ENCODE measurements at regions not wholly inside any gene's neighbourhood (a gene's known extent, or its start where the extent isn't known, plus 50 kb on each side); places are given as distances from the start of the nearest gene placed in this dataset.

DNA sequence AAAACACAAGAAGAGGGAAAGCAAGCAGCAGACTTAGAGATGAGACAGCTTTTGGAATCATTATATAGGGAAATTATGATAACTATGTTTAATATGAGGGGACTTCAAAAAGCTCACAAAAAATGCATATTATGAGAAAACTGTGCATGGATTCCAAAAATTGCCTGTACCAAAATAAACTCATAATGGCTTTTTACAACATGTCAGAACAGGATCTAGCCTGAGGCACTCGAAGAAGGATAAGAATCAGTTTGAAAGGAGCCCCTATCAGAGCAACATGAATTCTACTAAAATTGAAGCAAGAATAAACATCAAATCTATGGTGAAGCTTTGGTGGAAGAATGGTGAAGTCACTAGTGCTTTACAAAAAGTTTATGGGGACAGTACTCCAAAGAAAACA lies 187.4 kb downstream of the RDH14 start:
- Histone ChIP-seq H3K9ac (replicated peaks in 1 of 4; ENCODE audit: extremely low read depth in 1 of 4, low read depth in 3 of 4, low read length in 3 of 4) (no peak overlapping the region), H2BK15ac (ENCODE audit: low read length) (no peak overlapping the region), H3K23ac (ENCODE audit: insufficient read length) (no peak overlapping the region), H2BK120ac (replicated peaks; ENCODE audit: low read depth, low read length) (no peak overlapping the region), H3K4ac (replicated peaks; ENCODE audit: insufficient read length, low read depth, low read length) (no peak overlapping the region), H3K4me3 (ENCODE audit: extremely low read depth in 1 of 4, insufficient read depth in 2 of 4, low read depth in 3 of 4, low read length in 4 of 4) (no peak overlapping the region), H3K14ac (ENCODE audit: insufficient read length) (no peak overlapping the region), H3K27me3 (replicated peaks in 1 of 4; ENCODE audit: control insufficient read depth in 3 of 4, extremely low read depth in 1 of 4, insufficient read depth in 3 of 4, low read length in 3 of 4) (no peaks in the 10 kb centered on the region), H3K27ac (ENCODE audit: low read depth, low read length) (no peak overlapping the region), H2BK20ac (ENCODE audit: low read length) (no peak overlapping the region), H3K4me2 (ENCODE audit: insufficient read depth in 1 of 2, low read depth in 2 of 2, low read length in 2 of 2) (no peak overlapping the region), H3K4me1 (replicated peaks in 1 of 4; ENCODE audit: control insufficient read depth in 3 of 4, insufficient read depth in 4 of 4, low read length in 3 of 4) (no peaks in the 10 kb centered on the region), H2AFZ (ENCODE audit: low read length) (no peak overlapping the region), H3K36me3 (ENCODE audit: control insufficient read depth in 2 of 4, insufficient read depth in 4 of 4, low read length in 3 of 4) (no peaks in the 10 kb centered on the region), H2BK12ac (ENCODE audit: low read depth, low read length) (no peak overlapping the region), H2BK5ac (ENCODE audit: low read depth, low read length) (no peak overlapping the region), H4K91ac (replicated peaks; ENCODE audit: insufficient read length, low read length) (no peak overlapping the region), H2AK5ac (ENCODE audit: low read depth, low read length) (no peak overlapping the region), H4K5ac (ENCODE audit: insufficient read length, low read depth, low read length) (no peak overlapping the region), H4K8ac (ENCODE audit: extremely low read depth, insufficient read depth, low read length) (no peak overlapping the region), H3K18ac (ENCODE audit: extremely low read depth, low read length) (no peak overlapping the region), H3K23me2 (ENCODE audit: low read depth, low read length) (no peaks in the 10 kb centered on the region), H3K79me2 (ENCODE audit: control insufficient read depth in 1 of 2, insufficient read depth in 2 of 2, low read length in 2 of 2) (no peaks in the 10 kb centered on the region), H4K20me1 (replicated peaks in 1 of 2; ENCODE audit: control insufficient read depth in 1 of 2, insufficient read depth in 2 of 2, low read length in 2 of 2) (no peaks in the 10 kb centered on the region), H3K9me3 (ENCODE audit: insufficient read depth in 2 of 2, low read depth in 1 of 2, low read length in 1 of 2) (no peaks in the 10 kb centered on the region), H3K79me1 (ENCODE audit: low read depth, low read length) (no peaks in the 10 kb centered on the region), H3K56ac (replicated peaks; ENCODE audit: insufficient read length, low read depth, low read length) (no peak overlapping the region)
- FAIRE-seq (no peak), DNase-seq (ENCODE audit: low read depth in 1 of 2, low spot score in 2 of 2) (no peak)
- ChIA-PET CTCF (ENCODE audit: partially characterized antibody) (interaction anchor here (0.6 to 1.6 kb wide), 8 partner anchors 9 to 664 kb away, joined by 3 to 5 read pairs (median 3); no protein-coding TSS in a partner anchor), POLR2A (ENCODE audit: partially characterized antibody) (no interaction called here)
- 83% methylated on average over 1 of the region's 1 CpG; no CpG with 5 or more reads in 1 of the 2 experiments for WGBS, 2 experiments (ENCODE audit: extremely low coverage in 1 of 2, insufficient coverage in 1 of 2, insufficient read length in 1 of 2, insufficient replicate concordance in 2 of 2, low coverage in 1 of 2, low lambda C conversion rate in 2 of 2, missing lambda C conversion rate in 1 of 2)
- TF ChIP-seq SP4 (IDR thresholded peaks at IDR 0.05; ENCODE audit: low read length) (no peak), BCL11A (IDR thresholded peaks at IDR 0.05; ENCODE audit: low read depth in 2 of 2, low read length in 2 of 2) (no peak), CHD1 (IDR thresholded peaks at IDR 0.05; ENCODE audit: low read depth, low read length) (no peak), CEBPB (IDR thresholded peaks at IDR 0.05; ENCODE audit: low read depth, low read length) (no peak), SUZ12 (IDR thresholded peaks at IDR 0.05; ENCODE audit: low read length) (no peak), SP2 (IDR thresholded peaks at IDR 0.05; ENCODE audit: low read length) (no peak), CREB1 (IDR thresholded peaks at IDR 0.05) (no peak), POLR2AphosphoS5 (IDR thresholded peaks at IDR 0.05; ENCODE audit: low read depth, low read length) (no peak), EGR1 (IDR thresholded peaks at IDR 0.05; ENCODE audit: borderline replicate concordance, low read depth, low read length) (no peak)
